Kidney glomerular epithelial cell (primary cell): ENCODE measurements at regions not wholly inside any gene's neighbourhood (a gene's known extent, or its start where the extent isn't known, plus 50 kb on each side); places are given as distances from the start of the nearest gene placed in this dataset.
"Not testable (repeated sequence)": the region's sequence is repeated elsewhere in the genome, so short reads cannot be mapped to it uniquely, and the experiment has no call there.

Experiments
- DNase-seq: peaks from one replicate; lab custom pipeline; 2025; lab: John Stamatoyannopoulos, UW

- no peak for DNase-seq
Observed at GRCh38 chr14:25322784-25323183, 272.8 kb upstream of the STXBP6 start.

- not testable (repeated sequence) for DNase-seq
Observed at GRCh38 chr14:25316007-25316406, 266.1 kb upstream of the STXBP6 start.

- DNase-seq, result no peak
Observed at GRCh38 chr14:25308244-25308643, 258.3 kb upstream of the STXBP6 start.

GRCh38 chr14:25303934-25304333 lies 254.0 kb upstream of the STXBP6 start:
- no peak for DNase-seq

- DNase-seq, result no peak
Observed at GRCh38 chr14:25298238-25298637, 248.3 kb upstream of the STXBP6 start.

GRCh38 chr14:25290154-25290553 lies 240.2 kb upstream of the STXBP6 start:
- not testable (repeated sequence) for DNase-seq

- no peak for DNase-seq
Observed at GRCh38 chr14:25274529-25274928, 224.6 kb upstream of the STXBP6 start.

GRCh38 chr14:25267186-25267585 lies 217.2 kb upstream of the STXBP6 start:
- no peak for DNase-seq

- DNase-seq, result no peak
Observed at GRCh38 chr14:25259470-25259869, 209.5 kb upstream of the STXBP6 start.

GRCh38 chr14:25252793-25253192 lies 202.8 kb upstream of the STXBP6 start:
- DNase-seq, result no peak

GRCh38 chr14:25250516-25250915 lies 200.6 kb upstream of the STXBP6 start:
- DNase-seq, result no peak

- no peak for DNase-seq
Observed at GRCh38 chr14:25247609-25248008, 197.7 kb upstream of the STXBP6 start.

GRCh38 chr14:25246751-25247150 lies 196.8 kb upstream of the STXBP6 start:
- DNase-seq, result no peak

- DNase-seq, result no peak
Observed at GRCh38 chr14:25239170-25239569, 189.2 kb upstream of the STXBP6 start.

- DNase-seq, result no peak
Observed at GRCh38 chr14:25237845-25238244, 187.9 kb upstream of the STXBP6 start.

- no peak for DNase-seq
Observed at GRCh38 chr14:25233613-25234012, 183.7 kb upstream of the STXBP6 start.

- no peak for DNase-seq
Observed at GRCh38 chr14:25231004-25231403, 181.1 kb upstream of the STXBP6 start.

GRCh38 chr14:25226214-25226613 lies 176.3 kb upstream of the STXBP6 start:
- no peak for DNase-seq

- no peak for DNase-seq
Observed at GRCh38 chr14:25222256-25222655, 172.3 kb upstream of the STXBP6 start.

GRCh38 chr14:25220514-25220913 lies 170.6 kb upstream of the STXBP6 start:
- no peak for DNase-seq

- no peak for DNase-seq
Observed at GRCh38 chr14:25215607-25216006, 165.7 kb upstream of the STXBP6 start.

GRCh38 chr14:25197885-25198284 lies 147.9 kb upstream of the STXBP6 start:
- DNase-seq, result no peak

GRCh38 chr14:25180221-25180620 lies 130.3 kb upstream of the STXBP6 start:
- no peak for DNase-seq

GRCh38 chr14:25178255-25178654 lies 128.3 kb upstream of the STXBP6 start:
- DNase-seq, result no peak
